ENCODE measurements at regions not wholly inside any gene's neighbourhood (a gene's known extent, or its start where the extent isn't known, plus 50 kb on each side); places are given as distances from the start of the nearest gene placed in this dataset.

GRCh38 chr10:123494301-123494808 is 171.8 kb upstream of the GPR26 start:
- TF ChIP-seq, protein P1, sequence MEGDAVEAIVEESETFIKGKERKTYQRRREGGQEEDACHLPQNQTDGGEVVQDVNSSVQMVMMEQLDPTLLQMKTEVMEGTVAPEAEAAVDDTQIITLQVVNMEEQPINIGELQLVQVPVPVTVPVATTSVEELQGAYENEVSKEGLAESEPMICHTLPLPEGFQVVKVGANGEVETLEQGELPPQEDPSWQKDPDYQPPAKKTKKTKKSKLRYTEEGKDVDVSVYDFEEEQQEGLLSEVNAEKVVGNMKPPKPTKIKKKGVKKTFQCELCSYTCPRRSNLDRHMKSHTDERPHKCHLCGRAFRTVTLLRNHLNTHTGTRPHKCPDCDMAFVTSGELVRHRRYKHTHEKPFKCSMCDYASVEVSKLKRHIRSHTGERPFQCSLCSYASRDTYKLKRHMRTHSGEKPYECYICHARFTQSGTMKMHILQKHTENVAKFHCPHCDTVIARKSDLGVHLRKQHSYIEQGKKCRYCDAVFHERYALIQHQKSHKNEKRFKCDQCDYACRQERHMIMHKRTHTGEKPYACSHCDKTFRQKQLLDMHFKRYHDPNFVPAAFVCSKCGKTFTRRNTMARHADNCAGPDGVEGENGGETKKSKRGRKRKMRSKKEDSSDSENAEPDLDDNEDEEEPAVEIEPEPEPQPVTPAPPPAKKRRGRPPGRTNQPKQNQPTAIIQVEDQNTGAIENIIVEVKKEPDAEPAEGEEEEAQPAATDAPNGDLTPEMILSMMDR (optimal IDR thresholded peaks at IDR 0.05 in 1 of 3, IDR thresholded peaks at IDR 0.05 in 1 of 3, conservative IDR thresholded peaks at IDR 0.05 in 1 of 3; ENCODE audit: extremely low read depth in 1 of 3, insufficient read depth in 2 of 3, low read length in 3 of 3), result no peak
- no peak for TF ChIP-seq EZH2 (IDR thresholded peaks at IDR 0.05; ENCODE audit: low read length)
